Caco-2 (cell line): ENCODE measurements at regions not wholly inside any gene's neighbourhood (a gene's known extent, or its start where the extent isn't known, plus 50 kb on each side); places are given as distances from the start of the nearest gene placed in this dataset.

Source experiments
- BruUV-seq: library from RNA; stranded (reverse); fragments of 400-500 nt; replicated peaks from 2 replicates; lab custom pipeline; 2021; lab: Mats Ljungman, UMichigan
- CTCF ChIA-PET: fragments of 300-600 bp; sonication (Branson Sonifier 250); formaldehyde crosslinking; loops from one replicate; lab custom pipeline; 2022; ENCODE audit warnings: antibody characterized with exemption; lab: Charles Lee
- POLR2A ChIA-PET: fragments of 300-600 bp; sonication (Branson Sonifier 250); formaldehyde crosslinking; loops from one replicate; lab custom pipeline; 2022; ENCODE audit warnings: antibody characterized with exemption; lab: Charles Lee
- DNase-seq, 2 experiments: peaks; one replicate each; pipeline versions ENCODE4 v3.0.0 to v3.0.0-alpha.2; 2020 to 2022
- H3K27me3 ChIP-seq: replicated peaks from 2 replicates; pipeline ENCODE4 v1.6.0; 2011; ENCODE audit warnings: low read length; ENCODE audit not compliant: control insufficient read depth, insufficient read depth
- H3K36me3 ChIP-seq: 2 replicates; pipeline ENCODE4 v1.5.1; 2011; ENCODE audit warnings: low read length; ENCODE audit not compliant: control insufficient read depth, insufficient read depth
- H3K4me1 ChIP-seq: fragments of 250-450 bp; sonication (Bioruptor Pico); 2 replicates; pipeline ENCODE4 v1.5.1; 2020; ENCODE audit warnings: mild to moderate bottlenecking
- H3K4me3 ChIP-seq: 2 replicates; pipeline ENCODE4 v1.5.1; 2011; ENCODE audit warnings: low read depth, mild to moderate bottlenecking, control low read depth, low read length
- H3K9me3 ChIP-seq: fragments of 250-450 bp; sonication (Bioruptor Pico); 2 replicates; pipeline ENCODE4 v1.5.1; 2020; ENCODE audit warnings: mild to moderate bottlenecking, moderate library complexity
- H3K27ac Mint-ChIP-seq: one replicate; pipeline ENCODE4 v1.8.0; 2022; ENCODE audit warnings: mixed read lengths; ENCODE audit not compliant: unreplicated experiment
- H3K27me3 Mint-ChIP-seq: one replicate; pipeline ENCODE4 v1.8.0; 2022; ENCODE audit warnings: mixed read lengths; ENCODE audit not compliant: insufficient read depth, unreplicated experiment
- H3K36me3 Mint-ChIP-seq: one replicate; pipeline ENCODE4 v1.8.0; 2022; ENCODE audit warnings: mild to moderate bottlenecking, mixed read lengths; ENCODE audit not compliant: insufficient read depth, unreplicated experiment
- H3K4me1 Mint-ChIP-seq: one replicate; pipeline ENCODE4 v1.8.0; 2022; ENCODE audit warnings: low read depth, mixed read lengths; ENCODE audit not compliant: unreplicated experiment
- H3K4me3 Mint-ChIP-seq: one replicate; pipeline ENCODE4 v1.8.0; 2022; ENCODE audit warnings: mild to moderate bottlenecking, moderate library complexity, mixed read lengths; ENCODE audit not compliant: unreplicated experiment
- H3K9me3 Mint-ChIP-seq: one replicate; pipeline ENCODE4 v1.8.0; 2022; ENCODE audit warnings: mixed read lengths; ENCODE audit not compliant: unreplicated experiment
- intact Hi-C: fragments of 100-400 bp; cut with micrococcal nuclease; formaldehyde crosslinking; loops from one replicate; pipeline ENCODE4 v1.10.0; 2022; ENCODE audit not compliant: unreplicated experiment
- TF ChIP-seq, protein P1 (sequence below), 2 experiments: fragments of 200-600 bp in 1 of 2; IDR thresholded peaks; 1 replicate in 1 of 2; 2 replicates in 1 of 2; pipeline versions ENCODE4 v1.5.1 to v1.8.0; 2011 to 2022; ENCODE audit warnings: antibody characterized with exemption in 1 of 2, control low read depth in 1 of 2, inconsistent platforms in 1 of 2, low read depth in 1 of 2, low read length in 1 of 2, mild to moderate bottlenecking in 1 of 2, moderate library complexity in 1 of 2; ENCODE audit not compliant: insufficient read depth in 1 of 2, severe bottlenecking in 1 of 2, unreplicated experiment in 1 of 2

DNA sequence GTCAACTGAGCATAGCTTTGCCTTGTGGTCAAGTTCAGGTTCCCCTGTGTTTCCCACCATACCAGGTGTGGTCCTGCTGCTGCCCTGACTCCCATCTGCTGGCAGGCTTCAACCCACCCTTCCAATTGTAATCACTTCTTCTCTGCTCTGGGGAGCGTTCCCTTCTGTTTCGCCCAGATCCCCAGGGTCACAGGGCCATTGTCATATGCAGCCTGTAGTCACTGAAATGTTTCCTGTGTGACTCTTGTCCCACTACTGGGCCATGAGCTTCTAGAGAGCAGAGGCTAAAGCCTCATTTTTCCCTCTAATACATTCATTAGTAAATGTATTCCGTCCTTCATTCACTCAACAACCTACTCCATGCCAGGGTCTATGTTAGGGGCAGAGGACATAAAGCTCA, 75.0 kb upstream of the LAPTM4A start:
- H3K4me3 ChIP-seq = no peak overlapping the region
- ChIA-PET POLR2A (no interaction called here), CTCF (no interaction called here)
- H3K9me3 Mint-ChIP-seq = no peaks in the 10 kb centered on the region
- H3K27ac Mint-ChIP-seq = no peak overlapping the region
- H3K27me3 Mint-ChIP-seq = no peaks in the 10 kb centered on the region
- H3K4me1 Mint-ChIP-seq = peaks cover 20% of the 10 kb centered on the region
- no peaks in the 10 kb centered on the region for H3K9me3 ChIP-seq
- BruUV-seq = no TSS peak
- no peaks in the 10 kb centered on the region for H3K36me3 ChIP-seq
- intact Hi-C loops = no loop called here
- DNase-seq = no peak
- no peaks in the 10 kb centered on the region for H3K36me3 Mint-ChIP-seq
- TF ChIP-seq, protein P1, sequence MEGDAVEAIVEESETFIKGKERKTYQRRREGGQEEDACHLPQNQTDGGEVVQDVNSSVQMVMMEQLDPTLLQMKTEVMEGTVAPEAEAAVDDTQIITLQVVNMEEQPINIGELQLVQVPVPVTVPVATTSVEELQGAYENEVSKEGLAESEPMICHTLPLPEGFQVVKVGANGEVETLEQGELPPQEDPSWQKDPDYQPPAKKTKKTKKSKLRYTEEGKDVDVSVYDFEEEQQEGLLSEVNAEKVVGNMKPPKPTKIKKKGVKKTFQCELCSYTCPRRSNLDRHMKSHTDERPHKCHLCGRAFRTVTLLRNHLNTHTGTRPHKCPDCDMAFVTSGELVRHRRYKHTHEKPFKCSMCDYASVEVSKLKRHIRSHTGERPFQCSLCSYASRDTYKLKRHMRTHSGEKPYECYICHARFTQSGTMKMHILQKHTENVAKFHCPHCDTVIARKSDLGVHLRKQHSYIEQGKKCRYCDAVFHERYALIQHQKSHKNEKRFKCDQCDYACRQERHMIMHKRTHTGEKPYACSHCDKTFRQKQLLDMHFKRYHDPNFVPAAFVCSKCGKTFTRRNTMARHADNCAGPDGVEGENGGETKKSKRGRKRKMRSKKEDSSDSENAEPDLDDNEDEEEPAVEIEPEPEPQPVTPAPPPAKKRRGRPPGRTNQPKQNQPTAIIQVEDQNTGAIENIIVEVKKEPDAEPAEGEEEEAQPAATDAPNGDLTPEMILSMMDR (IDR thresholded peaks at IDR 0.05; ENCODE audit: insufficient read depth in 1 of 2, low read depth in 1 of 2, low read length in 1 of 2, severe bottlenecking in 1 of 2, unreplicated experiment in 1 of 2) = no peak
- no peak overlapping the region for H3K4me3 Mint-ChIP-seq
- 0 out of 2 replicates have a peak, but pooled peaks cover 9% of the 10 kb centered on the region for H3K4me1 ChIP-seq
- H3K27me3 ChIP-seq = no peaks in the 10 kb centered on the region

DNA sequence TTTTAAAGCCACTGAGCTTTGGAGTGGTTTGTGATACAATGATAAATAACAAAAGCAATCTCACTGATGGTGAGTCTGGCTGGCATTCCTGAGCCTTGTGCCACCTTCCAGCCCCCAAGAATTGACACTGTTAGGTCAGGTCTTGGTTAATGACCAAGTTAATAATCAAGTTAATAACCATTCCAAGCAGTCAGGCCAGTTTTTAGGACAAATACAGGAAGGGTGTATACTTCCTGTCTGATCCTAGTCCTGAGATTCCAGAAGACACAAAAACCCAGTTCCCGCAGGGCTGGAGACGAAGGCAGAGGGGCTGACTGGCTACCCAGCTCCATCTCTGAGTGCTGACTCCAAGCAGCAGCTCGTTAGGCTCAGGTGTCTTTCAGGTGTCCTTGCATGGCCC, 74.6 kb upstream of the LAPTM4A start:
- H3K4me1 ChIP-seq = 0 out of 2 replicates have a peak, but pooled peaks cover 9% of the 10 kb centered on the region
- no peaks in the 10 kb centered on the region for H3K27me3 ChIP-seq
- TF ChIP-seq, protein P1 (IDR thresholded peaks at IDR 0.05; ENCODE audit: insufficient read depth in 1 of 2, low read depth in 1 of 2, low read length in 1 of 2, severe bottlenecking in 1 of 2, unreplicated experiment in 1 of 2) = no peak
- no peaks in the 10 kb centered on the region for H3K9me3 Mint-ChIP-seq
- no peaks in the 10 kb centered on the region for H3K27me3 Mint-ChIP-seq
- H3K4me3 Mint-ChIP-seq = no peak overlapping the region
- ChIA-PET CTCF (no interaction called here), POLR2A (no interaction called here)
- DNase-seq = no peak
- no TSS peak for BruUV-seq
- H3K4me3 ChIP-seq = no peak overlapping the region
- H3K27ac Mint-ChIP-seq = no peak overlapping the region
- intact Hi-C loops = no loop called here
- H3K36me3 ChIP-seq = no peaks in the 10 kb centered on the region
- no peaks in the 10 kb centered on the region for H3K36me3 Mint-ChIP-seq
- peaks cover 20% of the 10 kb centered on the region for H3K4me1 Mint-ChIP-seq
- no peaks in the 10 kb centered on the region for H3K9me3 ChIP-seq

- no peak overlapping the region for H3K4me3 Mint-ChIP-seq
- ChIA-PET POLR2A (no interaction called here), CTCF (no interaction called here)
- no peak for DNase-seq
- Histone ChIP-seq H3K36me3 (no peaks in the 10 kb centered on the region), H3K4me1 (0 out of 2 replicates have a peak, but pooled peaks cover 9% of the 10 kb centered on the region), H3K27me3 (no peaks in the 10 kb centered on the region), H3K4me3 (no peak overlapping the region), H3K9me3 (no peaks in the 10 kb centered on the region)
- peaks cover 19% of the 10 kb centered on the region for H3K4me1 Mint-ChIP-seq
- TF ChIP-seq, protein P1 (IDR thresholded peaks at IDR 0.05; ENCODE audit: insufficient read depth in 1 of 2, low read depth in 1 of 2, low read length in 1 of 2, severe bottlenecking in 1 of 2, unreplicated experiment in 1 of 2) = no peak
- no peaks in the 10 kb centered on the region for H3K27me3 Mint-ChIP-seq
- no peaks in the 10 kb centered on the region for H3K9me3 Mint-ChIP-seq
- H3K36me3 Mint-ChIP-seq = no peaks in the 10 kb centered on the region
- intact Hi-C loops = no loop called here
- BruUV-seq = no TSS peak
- no peak overlapping the region for H3K27ac Mint-ChIP-seq
These were observed 74.2 kb upstream of the LAPTM4A start for GRCh38 chr2:20125616-20126015.
